CD14-positive monocyte (primary cell): ENCODE measurements at regions not wholly inside any gene's neighbourhood (a gene's known extent, or its start where the extent isn't known, plus 50 kb on each side); places are given as distances from the start of the nearest gene placed in this dataset.

ENCODE experiments used
- DNase-seq, 3 donors: peaks; one replicate each; pipeline ENCODE4 v3.0.0-alpha.2; 2011 to 2022
- H2AFZ ChIP-seq: 2 replicates; pipeline ENCODE4 v1.6.0; 2012; ENCODE audit warnings: mild to moderate bottlenecking, low read depth, low read length, inconsistent platforms; ENCODE audit not compliant: insufficient read depth, poor library complexity, severe bottlenecking
- H3K27ac ChIP-seq, 2 donors: 1 replicate in 1 of 2; 2 replicates in 1 of 2; pipeline ENCODE4 v1.5.1; 2012 to 2013; ENCODE audit warnings: low read length in 2 of 2, control low read depth in 1 of 2, inconsistent platforms in 1 of 2, low read depth in 1 of 2, mild to moderate bottlenecking in 1 of 2
- H3K27me3 ChIP-seq, 2 donors: one replicate each; pipeline versions ENCODE4 v1.6.0 to v1.6.1; 2011 to 2013; ENCODE audit warnings: low read length in 2 of 2; ENCODE audit not compliant: control insufficient read depth in 2 of 2, insufficient read depth in 2 of 2
- H3K36me3 ChIP-seq, 2 donors: replicated peaks in 1 of 2; 1 replicate in 1 of 2; 2 replicates in 1 of 2; pipeline versions ENCODE4 v1.5.1 to v1.6.1; 2012 to 2013; ENCODE audit warnings: low read length in 2 of 2, control low read depth in 1 of 2, inconsistent platforms in 1 of 2, mild to moderate bottlenecking in 1 of 2; ENCODE audit not compliant: insufficient read depth in 2 of 2, control insufficient read depth in 1 of 2
- H3K4me1 ChIP-seq, 2 donors: 1 replicate in 1 of 2; 2 replicates in 1 of 2; pipeline versions ENCODE4 v1.5.1 to v1.6.1; 2012 to 2013; ENCODE audit warnings: low read length in 2 of 2, control low read depth in 1 of 2, inconsistent platforms in 1 of 2, mild to moderate bottlenecking in 1 of 2, moderate library complexity in 1 of 2; ENCODE audit not compliant: insufficient read depth in 2 of 2, control insufficient read depth in 1 of 2
- H3K4me2 ChIP-seq: replicated peaks from 2 replicates; pipeline ENCODE3; 2012; ENCODE audit warnings: low read length, moderate library complexity, mild to moderate bottlenecking; ENCODE audit not compliant: poor library complexity, severe bottlenecking; ENCODE audit errors: extremely low read depth
- H3K4me3 ChIP-seq, 3 experiments: fragments of 200-600 bp in 1 of 3; sonication (generic) in 1 of 3; replicated peaks in 1 of 3; 1 replicate in 2 of 3; 2 replicates in 1 of 3; pipeline ENCODE4 v1.5.1; 2011 to 2013; ENCODE audit warnings: low read length in 3 of 3, mild to moderate bottlenecking in 3 of 3, control low read depth in 2 of 3, low read depth in 2 of 3, inconsistent platforms in 1 of 3, moderate library complexity in 1 of 3
- H3K79me2 ChIP-seq: 2 replicates; pipeline ENCODE4 v1.6.0; 2012; ENCODE audit warnings: mild to moderate bottlenecking, control low read depth, inconsistent platforms, low read length, moderate library complexity; ENCODE audit not compliant: insufficient read depth
- H3K9ac ChIP-seq: 2 replicates; pipeline ENCODE4 v1.6.0; 2017; ENCODE audit warnings: low read length, mild to moderate bottlenecking; ENCODE audit not compliant: insufficient read depth, poor library complexity, severe bottlenecking
- H3K9me3 ChIP-seq, 2 donors: replicated peaks in 1 of 2; 1 replicate in 1 of 2; 2 replicates in 1 of 2; pipeline versions ENCODE4 v1.5.1 to v1.6.1; 2012 to 2013; ENCODE audit warnings: low read length in 2 of 2, control low read depth in 1 of 2; ENCODE audit not compliant: control insufficient read depth in 1 of 2, insufficient read depth in 1 of 2
- H4K20me1 ChIP-seq: 2 replicates; pipeline ENCODE4 v1.6.0; 2012; ENCODE audit warnings: mild to moderate bottlenecking, low read length, control low read depth, moderate library complexity; ENCODE audit not compliant: insufficient read depth
- H3K27ac Mint-ChIP-seq, 7 donors: one replicate each; pipeline ENCODE4 v1.8.0; 2020; ENCODE audit warnings: mild to moderate bottlenecking in 7 of 7, mixed read lengths in 7 of 7, moderate library complexity in 6 of 7, inconsistent platforms in 2 of 7
- H3K27me3 Mint-ChIP-seq, 3 donors: one replicate each; pipeline ENCODE4 v1.8.0; 2021 to 2022; ENCODE audit warnings: low read depth in 3 of 3, mild to moderate bottlenecking in 3 of 3, mixed read lengths in 3 of 3, moderate library complexity in 3 of 3, inconsistent platforms in 1 of 3
- H3K36me3 Mint-ChIP-seq, 2 donors: one replicate each; pipeline ENCODE4 v1.8.0; 2020; ENCODE audit warnings: mixed read lengths in 2 of 2, inconsistent platforms in 1 of 2, mild to moderate bottlenecking in 1 of 2
- H3K4me1 Mint-ChIP-seq: one replicate; pipeline ENCODE4 v1.8.0; 2020; ENCODE audit warnings: mild to moderate bottlenecking, mixed read lengths
- H3K4me3 Mint-ChIP-seq, 2 donors: one replicate each; pipeline ENCODE4 v1.8.0; 2020; ENCODE audit warnings: mild to moderate bottlenecking in 2 of 2, mixed read lengths in 2 of 2, moderate library complexity in 1 of 2
- H3K9me3 Mint-ChIP-seq, 7 donors: one replicate each; pipeline ENCODE4 v1.8.0; 2020 to 2022; ENCODE audit warnings: mixed read lengths in 7 of 7, mild to moderate bottlenecking in 6 of 7, moderate library complexity in 6 of 7, inconsistent platforms in 2 of 7
- WGBS: methylation state at CpG from one replicate; pipeline ENCODE4 v1.1.5; 2013; ENCODE audit warnings: missing lambda C conversion rate; ENCODE audit not compliant: insufficient coverage; 5-methylcytosine and 5-hydroxymethylcytosine counted together
- intact Hi-C, 2 donors: fragments of 100-400 bp; cut with micrococcal nuclease; formaldehyde crosslinking; loops; one replicate each; pipeline versions ENCODE4 v1.15.0 to v1.15.1; 2023
- TF ChIP-seq, protein P1 (sequence below): fragments of 200-600 bp; IDR thresholded peaks from one replicate; pipeline ENCODE4 v1.8.0; 2022; ENCODE audit warnings: antibody characterized with exemption, mild to moderate bottlenecking

DNA sequence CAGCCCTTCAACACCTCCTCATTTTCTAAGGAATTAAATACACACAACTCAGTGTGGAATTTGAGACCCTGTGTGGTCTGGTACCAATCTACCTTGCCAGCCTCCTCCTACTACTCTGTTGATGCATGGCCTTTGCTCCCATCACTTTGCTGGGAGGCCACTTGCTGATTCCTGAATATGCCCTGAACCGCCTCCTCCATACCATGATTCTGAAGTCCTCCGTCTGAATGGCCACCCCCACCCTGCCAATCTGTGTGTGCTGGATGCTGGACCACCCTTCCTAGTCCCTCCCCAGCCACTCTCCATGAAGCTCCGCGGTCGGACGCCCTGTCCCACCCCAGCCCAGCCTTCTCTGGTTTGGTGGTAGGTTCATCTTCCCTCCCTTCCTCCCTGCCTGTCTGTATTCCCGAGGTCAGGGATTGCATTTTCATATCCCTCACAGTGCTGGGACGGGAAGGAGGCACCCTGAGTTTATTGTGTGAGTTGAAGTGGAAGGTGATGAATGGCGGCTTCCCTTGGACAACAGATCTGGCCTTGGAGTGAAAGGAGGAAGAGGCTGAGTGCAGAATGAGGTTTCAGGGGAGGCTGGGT, 138.3 kb downstream of the CDC5L start:
- intact Hi-C loops, result no loop called here
- no peaks in the 10 kb centered on the region for H4K20me1 ChIP-seq
- peaks cover 0 to 8% (median 5%) of the 10 kb centered on the region in 7 donors for H3K9me3 Mint-ChIP-seq
- DNase-seq, result no peak
- H3K27me3 ChIP-seq, result peaks cover 4 to 33% of the 10 kb centered on the region in 2 donors
- peaks cover 0 to 3% of the 10 kb centered on the region in 2 donors for H3K36me3 Mint-ChIP-seq
- H3K4me1 ChIP-seq, result peaks cover 20 to 25% of the 10 kb centered on the region in 2 donors
- no peaks in the 10 kb centered on the region for H3K79me2 ChIP-seq
- H3K4me2 ChIP-seq, result no peak overlapping the region
- 86% methylated on average over 2 of the region's 9 CpGs for whole genome bisulfite sequencing
- no peaks in the 10 kb centered on the region for H3K36me3 ChIP-seq
- H2AFZ ChIP-seq, result no peak overlapping the region
- peaks cover 30 to 59% (median 36%) of the 10 kb centered on the region in 3 donors for H3K27me3 Mint-ChIP-seq
- TF ChIP-seq, protein P1, sequence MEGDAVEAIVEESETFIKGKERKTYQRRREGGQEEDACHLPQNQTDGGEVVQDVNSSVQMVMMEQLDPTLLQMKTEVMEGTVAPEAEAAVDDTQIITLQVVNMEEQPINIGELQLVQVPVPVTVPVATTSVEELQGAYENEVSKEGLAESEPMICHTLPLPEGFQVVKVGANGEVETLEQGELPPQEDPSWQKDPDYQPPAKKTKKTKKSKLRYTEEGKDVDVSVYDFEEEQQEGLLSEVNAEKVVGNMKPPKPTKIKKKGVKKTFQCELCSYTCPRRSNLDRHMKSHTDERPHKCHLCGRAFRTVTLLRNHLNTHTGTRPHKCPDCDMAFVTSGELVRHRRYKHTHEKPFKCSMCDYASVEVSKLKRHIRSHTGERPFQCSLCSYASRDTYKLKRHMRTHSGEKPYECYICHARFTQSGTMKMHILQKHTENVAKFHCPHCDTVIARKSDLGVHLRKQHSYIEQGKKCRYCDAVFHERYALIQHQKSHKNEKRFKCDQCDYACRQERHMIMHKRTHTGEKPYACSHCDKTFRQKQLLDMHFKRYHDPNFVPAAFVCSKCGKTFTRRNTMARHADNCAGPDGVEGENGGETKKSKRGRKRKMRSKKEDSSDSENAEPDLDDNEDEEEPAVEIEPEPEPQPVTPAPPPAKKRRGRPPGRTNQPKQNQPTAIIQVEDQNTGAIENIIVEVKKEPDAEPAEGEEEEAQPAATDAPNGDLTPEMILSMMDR, result no peak
- H3K9ac ChIP-seq, result no peak overlapping the region
- no peak overlapping the region for H3K27ac ChIP-seq
- H3K9me3 ChIP-seq, result no peaks in the 10 kb centered on the region
- H3K4me3 Mint-ChIP-seq, result no peak overlapping the region
- no peak overlapping the region for H3K27ac Mint-ChIP-seq
- H3K4me3 ChIP-seq, result no peak overlapping the region
- peaks cover 34% of the 10 kb centered on the region for H3K4me1 Mint-ChIP-seq

DNA sequence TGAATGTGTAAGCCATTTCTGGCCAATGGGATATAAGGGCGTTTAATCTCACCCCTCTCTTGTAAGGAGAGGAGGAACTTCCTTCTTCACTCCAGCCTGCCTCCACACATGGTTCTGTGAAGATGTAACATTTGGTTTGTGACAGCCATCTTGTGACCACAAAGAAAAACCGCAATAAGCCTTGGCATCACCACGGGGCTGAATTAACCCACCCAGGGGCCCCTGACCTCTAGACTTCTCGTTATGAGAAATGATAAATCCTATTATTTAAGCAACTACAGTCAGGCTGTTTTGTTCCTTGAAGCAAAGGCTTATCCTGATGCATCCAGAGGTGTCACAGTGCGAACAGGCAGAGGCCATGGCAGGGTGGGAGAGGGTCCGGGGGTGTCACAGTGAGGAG, 139.7 kb downstream of the CDC5L start:
- Mint-ChIP-seq H3K27ac (peak overlapping the region in 2 of 7 donors; percentile 23 to 54), H3K4me3 (peak overlapping the region in 1 of 2 donors; percentile 30), H3K27me3 (peaks cover 26 to 56% (median 33%) of the 10 kb centered on the region in 3 donors), H3K4me1 (peaks cover 34% of the 10 kb centered on the region), H3K9me3 (peaks cover 0 to 2% (median 0%) of the 10 kb centered on the region in 7 donors), H3K36me3 (no peaks in the 10 kb centered on the region)
- H3K27ac ChIP-seq, result no peak overlapping the region
- peaks cover 0 to 23% of the 10 kb centered on the region in 2 donors for H3K27me3 ChIP-seq
- peaks cover 20 to 25% of the 10 kb centered on the region in 2 donors for H3K4me1 ChIP-seq
- WGBS, result 69% methylated on average over 2 of the region's 6 CpGs
- no peak overlapping the region for H3K9ac ChIP-seq
- no peaks in the 10 kb centered on the region for H3K36me3 ChIP-seq
- H2AFZ ChIP-seq, result no peak overlapping the region
- H3K79me2 ChIP-seq, result no peaks in the 10 kb centered on the region
- peak overlapping the region; percentile 21 for H3K4me2 ChIP-seq
- intact Hi-C loops, result no loop called here
- no peak overlapping the region for H3K4me3 ChIP-seq
- H3K9me3 ChIP-seq, result no peaks in the 10 kb centered on the region
- DNase-seq, result peak; percentile 38 to 69 (median 39)
- TF ChIP-seq, protein P1, result no peak
- H4K20me1 ChIP-seq, result no peaks in the 10 kb centered on the region
